Keratinocyte (primary cell): ENCODE measurements at regions not wholly inside any gene's neighbourhood (a gene's known extent, or its start where the extent isn't known, plus 50 kb on each side); places are given as distances from the start of the nearest gene placed in this dataset.

Experiments used
- DNase-seq: peaks from one replicate; pipeline ENCODE4 v3.0.0-alpha.2; 2011; ENCODE audit warnings: low read depth, missing footprints, low spot score
- FAIRE-seq: peaks from 2 replicates; lab custom pipeline; 2011; peaks lifted over from hg19 to GRCh38; lab: Jason Lieb, UNC
- H2AFZ ChIP-seq: 2 replicates; pipeline ENCODE4 v1.6.0; 2012; ENCODE audit warnings: low read length, control low read depth, inconsistent platforms; ENCODE audit not compliant: control insufficient read depth
- H3K27ac ChIP-seq: 2 replicates; pipeline ENCODE4 v1.5.1; 2011; ENCODE audit warnings: low read length; ENCODE audit not compliant: control insufficient read depth, insufficient read depth
- H3K27me3 ChIP-seq: 3 replicates; pipeline ENCODE4 v1.6.0; 2011; ENCODE audit warnings: low read length; ENCODE audit not compliant: control insufficient read depth, insufficient read depth; ENCODE audit errors: extremely low read depth
- H3K36me3 ChIP-seq, 2 experiments: 2 replicates in 1 of 2; 3 replicates in 1 of 2; pipeline ENCODE4 v1.5.1; 2011; ENCODE audit warnings: low read length in 2 of 2, mild to moderate bottlenecking in 1 of 2; ENCODE audit not compliant: control insufficient read depth in 2 of 2, insufficient read depth in 2 of 2; ENCODE audit errors: extremely low read depth in 1 of 2
- H3K4me1 ChIP-seq: 3 replicates; pipeline ENCODE4 v1.5.1; 2011; ENCODE audit warnings: low read length; ENCODE audit not compliant: control insufficient read depth, insufficient read depth; ENCODE audit errors: extremely low read depth
- H3K4me2 ChIP-seq: 3 replicates; pipeline ENCODE4 v1.6.0; 2011; ENCODE audit warnings: low read depth, low read length; ENCODE audit not compliant: control insufficient read depth, insufficient read depth; ENCODE audit errors: extremely low read depth
- H3K4me3 ChIP-seq, 3 experiments: fragments of 200-600 bp in 1 of 3; sonication (generic) in 1 of 3; 2 replicates in 2 of 3; 3 replicates in 1 of 3; pipeline ENCODE4 v1.5.1; 2011 to 2016; ENCODE audit warnings: low read length in 3 of 3, mild to moderate bottlenecking in 3 of 3, control low read depth in 2 of 3, inconsistent platforms in 1 of 3, low read depth in 1 of 3, mixed read lengths in 1 of 3, mixed run types in 1 of 3, moderate library complexity in 1 of 3; ENCODE audit not compliant: control insufficient read depth in 2 of 3, insufficient read depth in 2 of 3; ENCODE audit errors: extremely low read depth in 1 of 3
- H3K79me2 ChIP-seq: 2 replicates; pipeline ENCODE4 v1.6.0; 2012; ENCODE audit warnings: low read length; ENCODE audit not compliant: control insufficient read depth, insufficient read depth
- H3K9ac ChIP-seq: 3 replicates; pipeline ENCODE4 v1.6.0; 2011; ENCODE audit warnings: low read length; ENCODE audit not compliant: control insufficient read depth, insufficient read depth; ENCODE audit errors: extremely low read depth
- H3K9me1 ChIP-seq: 3 replicates; pipeline ENCODE4 v1.6.0; 2011; ENCODE audit warnings: low read length; ENCODE audit not compliant: control insufficient read depth, insufficient read depth; ENCODE audit errors: extremely low read depth
- H3K9me3 ChIP-seq: 2 replicates; pipeline ENCODE4 v1.5.1; 2012; ENCODE audit warnings: low read depth, low read length; ENCODE audit not compliant: control insufficient read depth
- H4K20me1 ChIP-seq: 3 replicates; pipeline ENCODE4 v1.6.0; 2011; ENCODE audit warnings: low read length; ENCODE audit not compliant: control insufficient read depth, insufficient read depth; ENCODE audit errors: extremely low read depth
- EZH2 ChIP-seq: IDR thresholded peaks from one replicate; pipeline ENCODE4 v1.6.1; 2012; ENCODE audit warnings: inconsistent platforms, mild to moderate bottlenecking, low read length, moderate library complexity
- dilution Hi-C: fragments of 300-500 bp; cut with MboI; formaldehyde crosslinking; loops from one replicate; pipeline ENCODE4 v1.7.0; 2020; ENCODE audit warnings: low sequenced_read_pairs; ENCODE audit not compliant: extremely low pct_ligation_motif_present
- TF ChIP-seq, protein P1 (sequence below), 3 experiments: IDR thresholded peaks in 1 of 3; conservative IDR thresholded peaks in 1 of 3; optimal IDR thresholded peaks in 1 of 3; 2 replicates in 2 of 3; 3 replicates in 1 of 3; pipeline versions ENCODE3 to v1.5.1; 2011; ENCODE audit warnings: low read length in 3 of 3, mild to moderate bottlenecking in 3 of 3, moderate library complexity in 2 of 3, control low read depth in 1 of 3, inconsistent platforms in 1 of 3; ENCODE audit not compliant: insufficient read depth in 2 of 3; ENCODE audit errors: extremely low read depth in 1 of 3

DNA sequence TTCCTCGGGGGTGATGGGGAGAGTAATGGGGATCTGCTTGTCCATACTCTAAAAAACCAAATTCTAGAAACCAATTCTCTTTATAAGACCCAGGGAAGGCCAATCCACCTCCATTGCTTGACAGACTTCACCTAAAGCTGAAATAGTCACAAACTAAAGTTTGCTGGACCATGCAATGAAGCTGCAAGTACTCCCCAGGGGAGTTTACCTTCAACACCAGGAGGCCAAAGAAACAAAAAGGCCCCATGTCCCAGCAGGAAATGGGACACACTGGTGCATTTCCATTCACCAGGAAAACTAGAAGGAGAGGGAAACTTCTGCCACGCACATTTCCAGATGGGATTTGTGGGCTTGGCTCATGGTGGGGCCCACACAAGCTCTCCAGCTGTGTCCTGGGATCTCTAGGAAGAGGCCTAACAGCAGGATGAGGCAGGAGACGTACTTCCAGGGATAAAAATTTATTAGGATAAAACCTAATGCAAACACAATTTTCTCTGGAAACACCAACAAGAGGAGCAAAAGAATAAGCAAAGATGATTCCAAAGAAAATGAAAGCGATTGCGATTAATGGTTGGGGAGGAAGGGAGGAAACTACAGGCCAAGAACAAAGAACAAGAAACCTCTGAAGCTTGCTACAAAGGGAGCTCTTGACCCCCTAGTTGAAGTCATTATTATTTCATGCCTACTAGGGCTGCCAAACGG, 238.0 kb upstream of the LRTM1 start:
- dilution Hi-C loops = no loop called here

DNA sequence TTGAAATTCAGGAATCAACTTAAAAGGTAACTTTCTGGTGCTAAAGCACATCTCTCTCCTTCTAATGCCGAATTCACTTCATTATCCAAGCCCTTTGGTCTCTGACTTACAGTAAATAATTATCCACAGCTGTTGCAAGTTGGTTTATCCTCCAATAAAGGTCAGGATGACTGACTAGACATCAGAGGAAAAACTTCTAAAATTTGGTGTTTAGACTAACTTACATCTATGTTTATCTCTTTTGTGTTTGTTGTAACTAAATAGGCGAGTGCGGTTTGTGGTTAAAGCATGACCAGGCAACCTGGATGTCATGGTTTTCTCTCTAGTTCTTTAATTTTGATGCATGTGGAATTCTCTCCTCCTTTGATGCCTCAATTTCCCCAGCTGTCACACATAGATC, 237.4 kb upstream of the LRTM1 start:
- H3K27ac ChIP-seq = no peak overlapping the region
- dilution Hi-C loops = no loop called here
- no peaks in the 10 kb centered on the region for H4K20me1 ChIP-seq
- H3K4me1 ChIP-seq = peaks cover 3% of the 10 kb centered on the region
- TF ChIP-seq EZH2 = no peak
- TF ChIP-seq, protein P1, sequence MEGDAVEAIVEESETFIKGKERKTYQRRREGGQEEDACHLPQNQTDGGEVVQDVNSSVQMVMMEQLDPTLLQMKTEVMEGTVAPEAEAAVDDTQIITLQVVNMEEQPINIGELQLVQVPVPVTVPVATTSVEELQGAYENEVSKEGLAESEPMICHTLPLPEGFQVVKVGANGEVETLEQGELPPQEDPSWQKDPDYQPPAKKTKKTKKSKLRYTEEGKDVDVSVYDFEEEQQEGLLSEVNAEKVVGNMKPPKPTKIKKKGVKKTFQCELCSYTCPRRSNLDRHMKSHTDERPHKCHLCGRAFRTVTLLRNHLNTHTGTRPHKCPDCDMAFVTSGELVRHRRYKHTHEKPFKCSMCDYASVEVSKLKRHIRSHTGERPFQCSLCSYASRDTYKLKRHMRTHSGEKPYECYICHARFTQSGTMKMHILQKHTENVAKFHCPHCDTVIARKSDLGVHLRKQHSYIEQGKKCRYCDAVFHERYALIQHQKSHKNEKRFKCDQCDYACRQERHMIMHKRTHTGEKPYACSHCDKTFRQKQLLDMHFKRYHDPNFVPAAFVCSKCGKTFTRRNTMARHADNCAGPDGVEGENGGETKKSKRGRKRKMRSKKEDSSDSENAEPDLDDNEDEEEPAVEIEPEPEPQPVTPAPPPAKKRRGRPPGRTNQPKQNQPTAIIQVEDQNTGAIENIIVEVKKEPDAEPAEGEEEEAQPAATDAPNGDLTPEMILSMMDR (optimal IDR thresholded peaks at IDR 0.05 in 1 of 3, IDR thresholded peaks at IDR 0.05 in 1 of 3, conservative IDR thresholded peaks at IDR 0.05 in 1 of 3; ENCODE audit: extremely low read depth in 1 of 3, insufficient read depth in 2 of 3, low read length in 3 of 3) = no peak
- H3K79me2 ChIP-seq = no peaks in the 10 kb centered on the region
- H3K4me3 ChIP-seq = no peak overlapping the region
- no peak overlapping the region for H2AFZ ChIP-seq
- H3K9me3 ChIP-seq = no peaks in the 10 kb centered on the region
- H3K27me3 ChIP-seq = no peaks in the 10 kb centered on the region
- no peak overlapping the region for H3K4me2 ChIP-seq
- H3K9me1 ChIP-seq = no peaks in the 10 kb centered on the region
- H3K36me3 ChIP-seq = no peaks in the 10 kb centered on the region
- no peak for DNase-seq
- no peak overlapping the region for H3K9ac ChIP-seq
- no peak for FAIRE-seq

More for the DNA sequence above, 238.0 kb upstream of the LRTM1 start:
- Histone ChIP-seq H3K36me3 (no peaks in the 10 kb centered on the region), H3K4me3 (no peak overlapping the region), H3K4me1 (peaks cover 3% of the 10 kb centered on the region), H3K27me3 (no peaks in the 10 kb centered on the region), H4K20me1 (no peaks in the 10 kb centered on the region), H3K79me2 (no peaks in the 10 kb centered on the region), H3K9ac (no peak overlapping the region), H2AFZ (no peak overlapping the region), H3K9me3 (no peaks in the 10 kb centered on the region), H3K9me1 (no peaks in the 10 kb centered on the region), H3K27ac (no peak overlapping the region), H3K4me2 (no peak overlapping the region)
- TF ChIP-seq, protein P1 (optimal IDR thresholded peaks at IDR 0.05 in 1 of 3, IDR thresholded peaks at IDR 0.05 in 1 of 3, conservative IDR thresholded peaks at IDR 0.05 in 1 of 3; ENCODE audit: extremely low read depth in 1 of 3, insufficient read depth in 2 of 3, low read length in 3 of 3) = no peak
- TF ChIP-seq EZH2 = no peak
- no peak for DNase-seq
- no peak for FAIRE-seq
